Esophagus squamous epithelium (tissue), 5 donors: ENCODE measurements at regions not wholly inside any gene's neighbourhood (a gene's known extent, or its start where the extent isn't known, plus 50 kb on each side); places are given as distances from the start of the nearest gene placed in this dataset.

ENCODE experiments used
- DNase-seq: peaks from one replicate; lab custom pipeline; 2025; lab: John Stamatoyannopoulos, UW
- H3K27ac ChIP-seq, 4 donors: fragments of 200-600 bp; sonication (generic); one replicate each; pipeline ENCODE4 v1.5.1; 2016 to 2019; ENCODE audit warnings: mild to moderate bottlenecking in 1 of 4
- H3K27me3 ChIP-seq, 4 donors: fragments of 200-600 bp; sonication (generic); 1 replicate in 3 of 4; 2 replicates in 1 of 4; pipeline versions ENCODE4 v1.5.1 to v1.6.0; 2017 to 2021; ENCODE audit warnings: antibody characterized with exemption in 1 of 4
- H3K36me3 ChIP-seq, 3 donors: fragments of 200-600 bp; sonication (generic); one replicate each; pipeline ENCODE4 v1.5.1; 2016 to 2019
- H3K4me1 ChIP-seq, 3 donors: fragments of 200-600 bp; sonication (generic); one replicate each; pipeline ENCODE4 v1.5.1; 2017 to 2019
- H3K4me3 ChIP-seq, 4 donors: fragments of 200-600 bp; sonication (generic); 1 replicate in 3 of 4; 2 replicates in 1 of 4; pipeline ENCODE4 v1.5.1; 2016 to 2019; ENCODE audit warnings: mild to moderate bottlenecking in 2 of 4, moderate library complexity in 1 of 4
- H3K9me3 ChIP-seq, 3 donors: fragments of 200-600 bp; sonication (generic); one replicate each; pipeline ENCODE4 v1.5.1; 2016 to 2019
- CTCF ChIP-seq, 6 experiments: fragments of 450-650 bp in 4 of 6; fragments of 200-600 bp in 2 of 6; sonication (generic) in 2 of 6; IDR thresholded peaks; one replicate each; pipeline ENCODE4 v1.5.1; 2016 to 2019; ENCODE audit warnings: antibody characterized with exemption in 6 of 6, mild to moderate bottlenecking in 4 of 6, moderate library complexity in 4 of 6
- POLR2A ChIP-seq, 4 donors: fragments of 450-650 bp; IDR thresholded peaks; one replicate each; pipeline ENCODE4 v1.6.1; 2017; ENCODE audit warnings: antibody characterized with exemption in 4 of 4, mild to moderate bottlenecking in 4 of 4, moderate library complexity in 3 of 4
- WGBS, 2 donors: methylation state at CpG; one replicate each; pipeline ENCODE4 v1.1.5; 2018; 5-methylcytosine and 5-hydroxymethylcytosine counted together
- intact Hi-C: fragments of 100-400 bp; cut with DNase I; formaldehyde crosslinking; loops from one replicate; pipeline ENCODE4 v1.15.0; 2022
- donor health status: DM: yes; HTN: yes; CAD: no.

- TF ChIP-seq CTCF (IDR thresholded peaks at IDR 0.05) (no peak), POLR2A (IDR thresholded peaks at IDR 0.05) (no peak)
These were observed 255.4 kb downstream of the COG6 start for GRCh38 chr13:39910833-39911232.

GRCh38 chr13:39913339-39913738 lies 257.9 kb downstream of the COG6 start:
- Histone ChIP-seq H3K4me1 (peaks cover 0 to 26% (median 5%) of the 10 kb centered on the region in 3 donors), H3K9me3 (no peaks in the 10 kb centered on the region), H3K27me3 (no peaks in the 10 kb centered on the region), H3K27ac (peak overlapping the region in 3 of 4 donors; percentile 9 to 56 (median 10)), H3K4me3 (no peak overlapping the region), H3K36me3 (no peaks in the 10 kb centered on the region)
- 83 to 91% methylated on average over 4 of the region's 4 CpGs for WGBS, 2 donors
- DNase-seq = no peak
- intact Hi-C loops = no loop called here
- TF ChIP-seq POLR2A (IDR thresholded peaks at IDR 0.05) (no peak), CTCF (IDR thresholded peaks at IDR 0.05) (no peak)

More at GRCh38 chr13:39910833-39911232, 255.4 kb downstream of the COG6 start:
- Histone ChIP-seq H3K4me1 (peaks cover 0 to 26% (median 5%) of the 10 kb centered on the region in 3 donors), H3K27ac (no peak overlapping the region), H3K36me3 (no peaks in the 10 kb centered on the region), H3K9me3 (no peaks in the 10 kb centered on the region), H3K27me3 (no peaks in the 10 kb centered on the region), H3K4me3 (no peak overlapping the region)
- no peak for DNase-seq
- intact Hi-C loops = no loop called here

GRCh38 chr13:39913928-39914327 lies 258.5 kb downstream of the COG6 start:
- peak overlapping the region; percentile 9 to 56 (median 25) for H3K27ac ChIP-seq
- no peaks in the 10 kb centered on the region for H3K9me3 ChIP-seq
- intact Hi-C loops = no loop called here
- H3K36me3 ChIP-seq = no peaks in the 10 kb centered on the region
- peaks cover 0 to 26% (median 5%) of the 10 kb centered on the region in 3 donors for H3K4me1 ChIP-seq
- no peak for TF ChIP-seq CTCF (IDR thresholded peaks at IDR 0.05)
- no peak for TF ChIP-seq POLR2A (IDR thresholded peaks at IDR 0.05)
- H3K27me3 ChIP-seq = no peaks in the 10 kb centered on the region
- DNase-seq = no peak
- H3K4me3 ChIP-seq = no peak overlapping the region
- 28 to 35% methylated on average over 2 of the region's 2 CpGs for WGBS, 2 donors

GRCh38 chr13:39915418-39915817 lies 260.0 kb downstream of the COG6 start:
- intact Hi-C loops = no loop called here
- H3K4me1 ChIP-seq = peaks cover 0 to 26% (median 5%) of the 10 kb centered on the region in 3 donors
- TF ChIP-seq CTCF (IDR thresholded peaks at IDR 0.05) (no peak), POLR2A (IDR thresholded peaks at IDR 0.05) (no peak)
- no peak overlapping the region for H3K27ac ChIP-seq
- H3K36me3 ChIP-seq = no peaks in the 10 kb centered on the region
- no peaks in the 10 kb centered on the region for H3K27me3 ChIP-seq
- H3K4me3 ChIP-seq = no peak overlapping the region
- DNase-seq = no peak
- no peaks in the 10 kb centered on the region for H3K9me3 ChIP-seq

GRCh38 chr13:39916330-39916729 lies 260.9 kb downstream of the COG6 start:
- H3K27ac ChIP-seq = no peak overlapping the region
- H3K27me3 ChIP-seq = no peaks in the 10 kb centered on the region
- peaks cover 0 to 19% (median 5%) of the 10 kb centered on the region in 3 donors for H3K4me1 ChIP-seq
- TF ChIP-seq POLR2A (IDR thresholded peaks at IDR 0.05) = no peak
- TF ChIP-seq CTCF (IDR thresholded peaks at IDR 0.05) = no peak
- WGBS, 2 donors = 96 to 100% methylated on average over 2 of the region's 2 CpGs
- no peaks in the 10 kb centered on the region for H3K36me3 ChIP-seq
- intact Hi-C loops = no loop called here
- no peak for DNase-seq
- no peak overlapping the region for H3K4me3 ChIP-seq
- peaks cover 0 to 1% (median 0%) of the 10 kb centered on the region in 3 donors for H3K9me3 ChIP-seq
